Memory B cell (primary cell): ENCODE measurements at regions not wholly inside any gene's neighbourhood (a gene's known extent, or its start where the extent isn't known, plus 50 kb on each side); places are given as distances from the start of the nearest gene placed in this dataset.

Source experiments
- ATAC-seq: fragments of 150-1000 bp; cut with Tn5 transposase; 2 replicates; pipeline ENCODE4 v1.10.0; 2021; ENCODE audit warnings: low read depth, mild to moderate bottlenecking, moderate library complexity
- DNase-seq, 2 donors: peaks; one replicate each; pipeline ENCODE4 v3.0.0; 2022; ENCODE audit warnings: low spot score in 2 of 2
- H3K27ac Mint-ChIP-seq: one replicate; pipeline ENCODE4 v1.8.0; 2022; ENCODE audit warnings: mild to moderate bottlenecking, moderate library complexity, mixed read lengths
- H3K27me3 Mint-ChIP-seq: one replicate; pipeline ENCODE4 v1.8.0; 2022; ENCODE audit warnings: mixed read lengths
- H3K36me3 Mint-ChIP-seq: one replicate; pipeline ENCODE4 v1.8.0; 2022; ENCODE audit warnings: mild to moderate bottlenecking, mixed read lengths
- H3K4me1 Mint-ChIP-seq: one replicate; pipeline ENCODE4 v1.8.0; 2022; ENCODE audit warnings: mixed read lengths
- H3K4me3 Mint-ChIP-seq: one replicate; pipeline ENCODE4 v1.8.0; 2022; ENCODE audit warnings: mild to moderate bottlenecking, moderate library complexity, mixed read lengths
- H3K9me3 Mint-ChIP-seq: one replicate; pipeline ENCODE4 v1.8.0; 2022; ENCODE audit warnings: mixed read lengths

GRCh38 chr1:82813386-82813785, 1012.7 kb downstream of the ADGRL2 start:
- no peak overlapping the region for H3K27ac Mint-ChIP-seq
- H3K4me1 Mint-ChIP-seq, result no peaks in the 10 kb centered on the region
- no peaks in the 10 kb centered on the region for H3K36me3 Mint-ChIP-seq
- no peaks in the 10 kb centered on the region for H3K27me3 Mint-ChIP-seq
- DNase-seq (no peak), ATAC-seq (no peak)
- peaks cover 5% of the 10 kb centered on the region for H3K9me3 Mint-ChIP-seq
- no peak overlapping the region for H3K4me3 Mint-ChIP-seq

- DNase-seq, result no peak
- H3K27me3 Mint-ChIP-seq, result no peaks in the 10 kb centered on the region
- no peak for ATAC-seq
- H3K27ac Mint-ChIP-seq, result no peak overlapping the region
- no peaks in the 10 kb centered on the region for H3K36me3 Mint-ChIP-seq
- peaks cover 1% of the 10 kb centered on the region for H3K9me3 Mint-ChIP-seq
- H3K4me3 Mint-ChIP-seq, result no peak overlapping the region
- no peaks in the 10 kb centered on the region for H3K4me1 Mint-ChIP-seq
Observed at GRCh38 chr1:82810601-82811000, 1009.9 kb downstream of the ADGRL2 start.

DNA sequence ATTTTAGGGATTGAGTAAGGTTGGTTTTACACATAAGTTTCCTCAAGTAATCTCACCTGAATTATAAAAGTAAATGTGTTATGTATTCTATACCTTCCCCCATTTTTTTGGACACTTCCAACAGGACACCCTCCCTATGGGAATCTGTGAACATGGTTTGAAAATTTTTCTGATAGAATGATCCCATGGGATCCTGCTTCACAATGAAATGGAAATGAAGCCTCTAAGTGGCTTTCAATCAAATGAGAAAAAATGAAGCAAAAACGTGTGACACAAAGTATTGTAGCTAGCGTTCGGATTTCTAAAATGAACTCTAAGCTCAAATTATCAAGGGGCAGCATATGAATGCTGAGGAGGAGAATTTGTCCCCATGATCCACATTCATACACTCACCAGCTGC, 1006.8 kb downstream of the ADGRL2 start:
- no peaks in the 10 kb centered on the region for H3K36me3 Mint-ChIP-seq
- H3K9me3 Mint-ChIP-seq, result peaks cover 1% of the 10 kb centered on the region
- ATAC-seq, result no peak
- no peak overlapping the region for H3K4me3 Mint-ChIP-seq
- H3K4me1 Mint-ChIP-seq, result no peaks in the 10 kb centered on the region
- no peak for DNase-seq
- no peaks in the 10 kb centered on the region for H3K27me3 Mint-ChIP-seq
- H3K27ac Mint-ChIP-seq, result no peak overlapping the region

DNA sequence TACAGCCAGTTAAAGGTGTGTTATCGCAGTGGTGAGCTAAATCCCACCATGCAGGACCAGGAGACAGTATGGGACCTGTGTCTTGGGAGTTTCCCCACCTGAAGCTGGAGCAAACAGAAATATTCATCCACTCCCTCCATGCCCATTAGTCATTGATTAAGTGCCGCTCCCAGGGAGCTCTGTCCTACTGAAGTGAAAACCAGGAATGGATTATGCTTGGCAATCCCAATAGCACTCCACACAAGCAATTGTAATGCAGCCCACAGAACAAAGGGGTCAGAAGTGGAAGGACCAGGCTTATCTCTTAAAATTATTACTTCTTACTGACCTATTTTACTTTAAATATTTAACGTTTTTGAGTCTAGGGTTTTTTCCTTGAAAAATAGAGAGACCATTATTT, 1005.4 kb downstream of the ADGRL2 start:
- no peak overlapping the region for H3K4me3 Mint-ChIP-seq
- H3K27me3 Mint-ChIP-seq, result no peaks in the 10 kb centered on the region
- ATAC-seq, result no peak
- no peak overlapping the region for H3K27ac Mint-ChIP-seq
- DNase-seq, result no peak
- H3K36me3 Mint-ChIP-seq, result no peaks in the 10 kb centered on the region
- H3K4me1 Mint-ChIP-seq, result no peaks in the 10 kb centered on the region
- H3K9me3 Mint-ChIP-seq, result no peaks in the 10 kb centered on the region

- Mint-ChIP-seq H3K4me3 (no peak overlapping the region), H3K9me3 (peaks cover 4% of the 10 kb centered on the region), H3K27me3 (no peaks in the 10 kb centered on the region), H3K27ac (no peak overlapping the region), H3K4me1 (no peaks in the 10 kb centered on the region), H3K36me3 (no peaks in the 10 kb centered on the region)
- DNase-seq, result no peak
- no peak for ATAC-seq
Observed at GRCh38 chr1:82801176-82801575, 1000.4 kb downstream of the ADGRL2 start.

DNA sequence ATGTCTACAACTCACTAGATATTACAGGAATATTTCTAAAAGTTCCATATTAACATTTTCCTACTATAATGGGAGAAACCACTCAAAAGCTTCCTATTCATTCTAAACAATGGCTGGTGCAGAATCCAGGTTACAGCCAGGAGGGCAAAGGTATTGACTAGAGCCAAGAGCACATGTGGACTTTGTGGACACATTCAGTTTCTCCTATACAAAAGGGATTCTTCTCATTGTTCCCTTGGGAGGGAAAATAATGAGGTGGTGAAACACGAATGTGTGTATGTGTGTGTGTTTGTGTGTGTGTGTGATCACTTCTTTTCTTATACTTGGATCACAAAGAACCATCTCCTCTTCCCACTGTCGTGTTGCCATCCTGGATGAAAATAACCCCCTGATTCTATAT, 1000.0 kb downstream of the ADGRL2 start:
- Mint-ChIP-seq H3K36me3 (no peaks in the 10 kb centered on the region), H3K9me3 (peaks cover 4% of the 10 kb centered on the region), H3K27me3 (no peaks in the 10 kb centered on the region), H3K27ac (no peak overlapping the region), H3K4me3 (no peak overlapping the region), H3K4me1 (no peaks in the 10 kb centered on the region)
- DNase-seq, result no peak
- no peak for ATAC-seq

DNA sequence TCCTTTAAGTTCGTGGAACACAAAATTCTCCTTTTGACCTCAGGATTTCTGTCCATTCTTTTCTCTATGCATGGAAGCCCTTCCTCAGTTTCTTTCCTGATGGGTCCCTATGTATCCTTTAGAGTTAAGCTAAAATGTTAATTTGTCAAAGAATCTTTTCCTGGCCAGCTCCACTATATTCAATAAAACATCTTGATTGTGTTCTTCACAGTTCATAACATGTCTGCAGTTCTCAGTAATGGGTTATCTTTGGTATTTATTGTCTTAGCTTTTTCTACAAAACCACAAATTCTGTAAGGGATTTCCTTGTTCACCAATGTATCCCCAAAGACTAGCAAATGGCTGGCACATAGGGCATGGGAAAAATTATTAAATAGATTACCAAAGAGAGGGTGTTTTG, 998.5 kb downstream of the ADGRL2 start:
- Mint-ChIP-seq H3K4me1 (no peaks in the 10 kb centered on the region), H3K27ac (no peak overlapping the region), H3K4me3 (no peak overlapping the region), H3K9me3 (peaks cover 4% of the 10 kb centered on the region), H3K27me3 (no peaks in the 10 kb centered on the region), H3K36me3 (no peaks in the 10 kb centered on the region)
- ATAC-seq (no peak), DNase-seq (no peak)

- Mint-ChIP-seq H3K4me3 (no peak overlapping the region), H3K4me1 (no peaks in the 10 kb centered on the region), H3K27ac (no peak overlapping the region), H3K27me3 (no peaks in the 10 kb centered on the region), H3K9me3 (peaks cover 6% of the 10 kb centered on the region), H3K36me3 (no peaks in the 10 kb centered on the region)
- DNase-seq, result no peak
- no peak for ATAC-seq
Observed at GRCh38 chr1:82795508-82796149, 994.9 kb downstream of the ADGRL2 start.

- no peaks in the 10 kb centered on the region for H3K27me3 Mint-ChIP-seq
- H3K9me3 Mint-ChIP-seq, result peaks cover 6% of the 10 kb centered on the region
- no peaks in the 10 kb centered on the region for H3K4me1 Mint-ChIP-seq
- H3K4me3 Mint-ChIP-seq, result no peak overlapping the region
- H3K36me3 Mint-ChIP-seq, result no peaks in the 10 kb centered on the region
- DNase-seq, result no peak
- no peak overlapping the region for H3K27ac Mint-ChIP-seq
- ATAC-seq, result no peak
Observed at GRCh38 chr1:82792151-82792550, 991.4 kb downstream of the ADGRL2 start.

DNA sequence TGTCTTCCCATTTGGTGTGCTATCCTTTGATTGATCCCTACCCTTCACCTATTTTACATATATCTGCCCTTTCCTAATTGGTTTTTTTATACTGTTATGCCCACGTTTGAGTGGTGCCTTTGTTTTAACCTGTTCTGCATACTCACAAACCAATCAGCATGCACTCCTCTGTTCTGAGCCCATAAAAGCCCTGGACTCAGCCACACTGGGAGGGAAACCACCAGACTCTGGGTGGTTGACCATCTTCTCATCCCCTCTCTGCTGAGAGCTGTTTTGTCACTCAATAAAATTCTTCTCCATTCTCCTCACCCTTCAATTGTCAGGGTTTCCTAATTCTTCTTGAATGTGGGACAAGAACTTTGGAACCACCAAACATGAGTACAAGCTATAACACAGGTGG, 989.8 kb downstream of the ADGRL2 start:
- H3K9me3 Mint-ChIP-seq, result peaks cover 6% of the 10 kb centered on the region
- no peaks in the 10 kb centered on the region for H3K36me3 Mint-ChIP-seq
- H3K27me3 Mint-ChIP-seq, result no peaks in the 10 kb centered on the region
- DNase-seq (no peak), ATAC-seq (no peak)
- H3K4me3 Mint-ChIP-seq, result no peak overlapping the region
- H3K27ac Mint-ChIP-seq, result no peak overlapping the region
- H3K4me1 Mint-ChIP-seq, result no peaks in the 10 kb centered on the region

GRCh38 chr1:82788660-82789059, 987.9 kb downstream of the ADGRL2 start:
- H3K9me3 Mint-ChIP-seq, result peaks cover 6% of the 10 kb centered on the region
- H3K4me3 Mint-ChIP-seq, result no peak overlapping the region
- H3K27ac Mint-ChIP-seq, result no peak overlapping the region
- H3K4me1 Mint-ChIP-seq, result no peaks in the 10 kb centered on the region
- H3K27me3 Mint-ChIP-seq, result no peaks in the 10 kb centered on the region
- DNase-seq (no peak), ATAC-seq (no peak)
- no peaks in the 10 kb centered on the region for H3K36me3 Mint-ChIP-seq

GRCh38 chr1:82788038-82788437, 987.3 kb downstream of the ADGRL2 start:
- H3K36me3 Mint-ChIP-seq, result no peaks in the 10 kb centered on the region
- no peak for ATAC-seq
- H3K4me3 Mint-ChIP-seq, result no peak overlapping the region

GRCh38 chr1:82786883-82787282, 986.1 kb downstream of the ADGRL2 start:
- no peaks in the 10 kb centered on the region for H3K36me3 Mint-ChIP-seq
- peaks cover 6% of the 10 kb centered on the region for H3K9me3 Mint-ChIP-seq
- no peak overlapping the region for H3K4me3 Mint-ChIP-seq
- H3K27me3 Mint-ChIP-seq, result no peaks in the 10 kb centered on the region
- DNase-seq (no peak), ATAC-seq (no peak)
- peaks cover 3% of the 10 kb centered on the region for H3K4me1 Mint-ChIP-seq
- no peak overlapping the region for H3K27ac Mint-ChIP-seq

More at GRCh38 chr1:82788038-82788437, 987.3 kb downstream of the ADGRL2 start:
- no peak for DNase-seq
- no peak overlapping the region for H3K27ac Mint-ChIP-seq
- H3K9me3 Mint-ChIP-seq, result peaks cover 6% of the 10 kb centered on the region
- peaks cover under 1% of the 10 kb centered on the region for H3K4me1 Mint-ChIP-seq
- H3K27me3 Mint-ChIP-seq, result no peaks in the 10 kb centered on the region

- DNase-seq (no peak), ATAC-seq (no peak)
- Mint-ChIP-seq H3K27me3 (no peaks in the 10 kb centered on the region), H3K9me3 (peaks cover 2% of the 10 kb centered on the region), H3K27ac (no peak overlapping the region), H3K4me1 (peaks cover 3% of the 10 kb centered on the region), H3K36me3 (no peaks in the 10 kb centered on the region), H3K4me3 (no peak overlapping the region)
Observed at GRCh38 chr1:82785268-82785790, 984.6 kb downstream of the ADGRL2 start.

DNA sequence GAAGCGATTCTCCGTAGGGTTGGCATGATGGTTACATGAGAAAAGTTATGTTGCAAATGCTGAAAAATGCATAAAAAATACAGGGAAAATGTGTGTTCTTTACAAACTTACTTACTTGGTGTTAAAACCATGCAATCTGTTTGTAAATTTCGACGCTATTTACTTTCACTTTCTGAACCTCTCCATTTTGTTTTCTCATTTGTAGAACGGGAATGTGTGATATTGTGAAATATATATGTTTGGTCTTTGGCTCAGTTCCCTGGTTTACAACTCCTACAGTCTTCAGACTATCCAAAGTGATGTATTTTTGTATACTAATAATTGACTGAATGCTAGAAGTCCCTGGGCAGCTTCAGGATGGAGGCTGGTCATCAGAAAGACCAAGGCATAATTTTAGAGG, 982.3 kb downstream of the ADGRL2 start:
- H3K36me3 Mint-ChIP-seq, result no peaks in the 10 kb centered on the region
- no peaks in the 10 kb centered on the region for H3K27me3 Mint-ChIP-seq
- H3K4me3 Mint-ChIP-seq, result no peak overlapping the region
- H3K9me3 Mint-ChIP-seq, result no peaks in the 10 kb centered on the region
- H3K4me1 Mint-ChIP-seq, result peaks cover 3% of the 10 kb centered on the region
- H3K27ac Mint-ChIP-seq, result no peak overlapping the region
- ATAC-seq, result no peak
- DNase-seq, result no peak
